Astrocyte of the spinal cord (primary cell): ENCODE measurements at regions not wholly inside any gene's neighbourhood (a gene's known extent, or its start where the extent isn't known, plus 50 kb on each side); places are given as distances from the start of the nearest gene placed in this dataset.

Source experiments
- DNase-seq: peaks from one replicate; pipeline ENCODE4 v3.0.0; 2011; ENCODE audit warnings: low read depth, low spot score
- H3K4me3 ChIP-seq: 2 replicates; pipeline ENCODE4 v1.5.1; 2011; ENCODE audit warnings: low read depth, mild to moderate bottlenecking, low read length, moderate library complexity
- CTCF ChIP-seq: IDR thresholded peaks from 2 replicates; pipeline ENCODE4 v1.5.1; 2012; ENCODE audit warnings: low read depth, mild to moderate bottlenecking, low read length, inconsistent platforms
- in situ Hi-C: cut with HindIII; loops from 2 replicates; pipeline ENCODE4 v1.10.0; 2017; ENCODE audit warnings: low sequenced_read_pairs

GRCh38 chr2:10193276-10193795 is 70.8 kb downstream of the RRM2 start:
- no peak for DNase-seq
- no peak overlapping the region for H3K4me3 ChIP-seq
- TF ChIP-seq CTCF, result no peak
- in situ Hi-C loops, result no loop called here

DNA sequence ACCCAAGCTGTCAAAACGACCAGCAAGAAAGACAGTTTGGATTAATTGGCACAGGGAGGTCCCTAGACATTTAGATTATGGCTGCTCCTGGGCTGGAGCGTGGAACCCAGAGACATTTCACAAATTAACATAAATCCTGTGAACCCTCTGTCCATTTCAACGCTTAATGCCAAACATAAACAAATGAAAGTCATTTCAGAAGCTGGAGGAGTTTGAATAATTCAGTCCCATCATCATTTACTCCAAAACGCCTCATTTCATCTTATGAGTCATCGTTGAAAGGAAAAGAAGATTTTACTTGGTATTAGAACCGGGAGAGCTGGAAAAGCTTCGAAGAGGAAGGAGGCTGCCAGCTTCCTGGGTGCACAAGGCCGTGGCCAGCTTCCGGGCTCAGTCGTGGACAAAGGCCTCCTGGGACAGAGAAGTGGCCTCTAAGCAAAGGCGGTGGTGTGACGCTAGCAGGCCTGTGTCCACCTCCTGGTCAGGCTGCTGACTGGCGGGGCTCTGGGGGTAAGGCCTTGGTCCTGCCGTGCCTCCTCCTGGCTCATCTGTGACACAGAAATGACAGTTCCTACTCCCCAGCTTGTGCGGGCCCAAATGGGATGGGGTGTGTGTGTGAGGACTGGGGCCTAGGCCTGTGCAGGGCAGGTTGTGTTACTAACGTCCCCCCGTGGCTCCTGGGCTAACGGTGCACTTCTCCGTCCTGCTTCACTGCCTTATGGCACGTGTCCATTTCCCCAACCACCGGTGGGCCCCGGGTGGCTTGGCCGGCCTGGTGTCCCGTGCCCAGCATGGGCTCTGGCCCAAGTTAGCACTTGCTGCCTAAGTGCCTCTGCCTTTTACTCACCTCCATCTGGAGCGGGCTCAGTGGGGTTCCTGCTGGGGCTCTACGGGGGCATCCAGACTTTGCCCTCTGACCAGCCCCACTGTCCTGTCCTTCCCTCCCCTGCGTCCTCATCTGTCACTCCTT is 71.6 kb downstream of the RRM2 start:
- in situ Hi-C loops, result no loop called here
- no peak overlapping the region for H3K4me3 ChIP-seq
- no peak for TF ChIP-seq CTCF
- DNase-seq, result peak; percentile 32

- DNase-seq, result no peak
- no peak for TF ChIP-seq CTCF
- H3K4me3 ChIP-seq, result no peak overlapping the region
- in situ Hi-C loops, result no loop called here
Observed at GRCh38 chr2:10195278-10196109, 73.0 kb downstream of the RRM2 start.

DNA sequence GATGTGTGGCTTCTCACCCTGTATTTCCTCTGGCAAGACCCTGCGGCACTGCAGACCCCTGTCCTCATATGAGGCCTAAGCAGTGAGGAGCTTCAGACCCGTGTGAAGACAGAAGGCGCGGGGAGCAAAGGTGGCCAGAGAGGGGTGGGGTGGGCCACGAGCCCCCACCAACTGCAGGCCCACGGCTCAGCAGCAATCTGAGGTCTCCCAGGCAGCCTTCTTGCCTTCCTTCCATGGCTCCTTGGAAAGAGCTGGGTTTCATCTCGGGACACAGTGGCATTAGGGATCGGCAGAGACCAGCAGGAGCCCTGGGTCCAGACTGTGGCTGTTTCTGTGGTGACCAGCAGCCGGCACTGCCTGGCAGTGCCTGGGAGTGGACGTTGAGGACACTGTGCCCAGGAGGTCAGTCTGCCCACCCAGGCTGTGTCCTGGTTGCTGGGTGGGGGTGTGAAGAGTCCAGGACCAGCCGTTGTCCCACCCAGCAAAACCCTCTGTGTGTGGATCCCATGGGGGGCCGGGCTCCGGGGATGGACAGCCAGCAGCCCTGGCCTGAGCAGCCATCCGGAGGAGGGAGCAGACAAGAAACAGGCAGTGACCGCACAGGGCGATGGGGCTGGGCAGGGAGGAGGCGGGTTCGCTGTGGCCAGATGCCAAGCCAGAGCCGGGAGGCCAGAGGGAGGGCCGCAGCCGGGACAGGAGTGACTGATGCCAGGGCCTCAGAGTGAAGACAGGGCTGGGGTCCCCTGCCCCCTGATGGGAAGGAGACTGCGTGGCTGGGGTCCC is 73.8 kb downstream of the RRM2 start:
- DNase-seq, result no peak
- no peak for TF ChIP-seq CTCF

DNA sequence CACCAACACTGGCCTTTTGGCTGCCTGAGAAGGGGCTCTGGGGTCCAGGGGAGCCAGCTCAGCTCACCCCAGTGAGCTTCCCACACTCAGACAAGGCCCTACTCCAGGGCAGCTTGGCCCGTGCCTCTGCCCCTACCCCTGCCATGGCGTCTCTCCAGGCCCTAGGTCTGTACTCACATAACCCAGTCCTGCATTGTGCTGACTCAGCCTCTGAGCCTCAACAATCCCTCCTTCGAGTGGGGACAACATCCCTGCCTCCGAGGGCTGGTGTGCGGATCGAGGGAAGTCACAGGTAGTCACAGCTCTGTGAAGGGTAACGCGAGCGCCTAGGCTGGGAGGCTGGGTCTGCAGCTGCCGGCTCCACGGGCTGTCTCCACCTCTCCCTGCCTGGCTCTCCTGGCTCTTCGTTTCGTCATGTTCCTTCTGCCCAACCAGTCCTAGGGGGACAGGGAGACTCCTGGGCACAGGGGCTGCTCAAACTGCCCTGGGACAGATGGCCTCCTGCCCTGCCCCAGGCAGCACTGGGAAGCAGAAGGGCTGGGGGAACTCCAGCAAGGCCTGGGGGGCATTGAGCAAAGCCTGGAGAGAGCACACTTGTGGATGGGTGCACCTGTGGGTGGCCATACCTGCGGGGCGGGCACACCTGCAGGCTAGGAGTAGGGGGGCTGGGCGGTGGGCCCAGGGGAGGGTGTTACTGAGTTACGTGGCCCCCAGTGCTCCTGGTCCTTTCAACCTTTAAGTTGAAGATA is 74.6 kb downstream of the RRM2 start:
- H3K4me3 ChIP-seq, result no peak overlapping the region
- in situ Hi-C loops, result no loop called here
- no peak for DNase-seq
- TF ChIP-seq CTCF, result no peak

More for the DNA sequence above, 73.8 kb downstream of the RRM2 start:
- in situ Hi-C loops, result no loop called here
- no peak overlapping the region for H3K4me3 ChIP-seq
